ENCODE measurements at regions not wholly inside any gene's neighbourhood (a gene's known extent, or its start where the extent isn't known, plus 50 kb on each side); places are given as distances from the start of the nearest gene placed in this dataset.

DNA sequence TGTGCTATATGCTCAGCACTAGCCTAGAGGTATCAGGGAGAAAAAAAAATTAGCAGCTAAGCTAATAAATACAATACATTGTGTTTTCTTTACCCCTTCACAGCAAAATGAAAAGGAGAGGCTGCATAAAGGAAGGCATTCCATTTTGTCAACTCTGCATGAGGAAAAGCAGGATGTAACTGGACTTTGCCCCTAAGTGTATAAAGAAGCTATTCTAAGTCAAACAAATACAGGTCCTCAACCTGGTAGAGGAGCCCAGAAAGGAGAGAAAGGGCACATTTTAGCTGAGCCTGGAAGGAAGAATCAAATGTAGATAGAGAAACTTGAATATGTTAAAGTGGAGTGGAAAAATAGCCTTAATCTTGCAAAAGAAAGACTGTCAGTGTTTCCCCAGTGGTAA lies 89.0 kb upstream of the SPRED1 start:
- Mint-ChIP-seq H3K4me1 (no peaks in the 10 kb centered on the region), H3K9me3 (no peaks in the 10 kb centered on the region), H3K27me3 (peaks cover 16% of the 10 kb centered on the region), H3K4me3 (no peak overlapping the region), H3K27ac (no peak overlapping the region), H3K36me3 (ENCODE audit: low read depth) (no peaks in the 10 kb centered on the region)
- TF ChIP-seq, protein P1, sequence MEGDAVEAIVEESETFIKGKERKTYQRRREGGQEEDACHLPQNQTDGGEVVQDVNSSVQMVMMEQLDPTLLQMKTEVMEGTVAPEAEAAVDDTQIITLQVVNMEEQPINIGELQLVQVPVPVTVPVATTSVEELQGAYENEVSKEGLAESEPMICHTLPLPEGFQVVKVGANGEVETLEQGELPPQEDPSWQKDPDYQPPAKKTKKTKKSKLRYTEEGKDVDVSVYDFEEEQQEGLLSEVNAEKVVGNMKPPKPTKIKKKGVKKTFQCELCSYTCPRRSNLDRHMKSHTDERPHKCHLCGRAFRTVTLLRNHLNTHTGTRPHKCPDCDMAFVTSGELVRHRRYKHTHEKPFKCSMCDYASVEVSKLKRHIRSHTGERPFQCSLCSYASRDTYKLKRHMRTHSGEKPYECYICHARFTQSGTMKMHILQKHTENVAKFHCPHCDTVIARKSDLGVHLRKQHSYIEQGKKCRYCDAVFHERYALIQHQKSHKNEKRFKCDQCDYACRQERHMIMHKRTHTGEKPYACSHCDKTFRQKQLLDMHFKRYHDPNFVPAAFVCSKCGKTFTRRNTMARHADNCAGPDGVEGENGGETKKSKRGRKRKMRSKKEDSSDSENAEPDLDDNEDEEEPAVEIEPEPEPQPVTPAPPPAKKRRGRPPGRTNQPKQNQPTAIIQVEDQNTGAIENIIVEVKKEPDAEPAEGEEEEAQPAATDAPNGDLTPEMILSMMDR (IDR thresholded peaks at IDR 0.05), result no peak
- CTCF ChIA-PET, result no interaction called here
- POLR2A ChIA-PET, result no interaction called here
- ATAC-seq (ENCODE audit: low read depth) (no peak), DNase-seq (no peak)
- intact Hi-C loops (cut with micrococcal nuclease), result no loop called here

- DNase-seq (no peak), ATAC-seq (ENCODE audit: low read depth) (no peak)
- no peaks in the 10 kb centered on the region for H3K9me3 Mint-ChIP-seq
- peaks cover 16% of the 10 kb centered on the region for H3K27me3 Mint-ChIP-seq
- no peaks in the 10 kb centered on the region for H3K4me1 Mint-ChIP-seq
- TF ChIP-seq, protein P1 (IDR thresholded peaks at IDR 0.05), result no peak
- no peaks in the 10 kb centered on the region for H3K36me3 Mint-ChIP-seq (ENCODE audit: low read depth)
- ChIA-PET CTCF (no interaction called here), POLR2A (no interaction called here)
- intact Hi-C loops (cut with micrococcal nuclease), result no loop called here
- H3K27ac Mint-ChIP-seq, result no peak overlapping the region
- no peak overlapping the region for H3K4me3 Mint-ChIP-seq
Observed at GRCh38 chr15:38164061-38164460, 88.6 kb upstream of the SPRED1 start.

DNA sequence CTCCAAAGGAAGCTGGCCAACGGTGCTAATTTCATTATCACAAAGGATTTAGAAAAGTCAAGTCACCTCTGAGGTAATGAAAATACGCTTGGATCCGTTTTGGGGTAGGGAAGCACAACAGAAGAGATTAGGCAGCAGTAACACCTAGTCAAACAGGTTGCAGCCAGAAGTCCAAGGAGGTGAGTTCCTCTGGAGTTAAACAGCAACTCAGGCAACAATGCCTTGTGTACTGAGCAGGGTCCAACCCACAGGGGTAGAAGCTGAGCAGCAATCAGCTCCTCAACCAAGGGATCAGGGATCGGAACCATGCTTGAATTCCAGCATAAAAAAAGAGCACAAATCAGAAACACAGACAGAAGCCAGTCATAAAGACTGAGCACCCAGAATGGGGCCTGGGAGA lies 88.1 kb upstream of the SPRED1 start:
- TF ChIP-seq, protein P1 (IDR thresholded peaks at IDR 0.05), result no peak
- ChIA-PET CTCF (no interaction called here), POLR2A (no interaction called here)
- no peak for DNase-seq
- Mint-ChIP-seq H3K27ac (no peak overlapping the region), H3K9me3 (no peaks in the 10 kb centered on the region), H3K4me1 (no peaks in the 10 kb centered on the region), H3K36me3 (ENCODE audit: low read depth) (no peaks in the 10 kb centered on the region), H3K27me3 (peaks cover 16% of the 10 kb centered on the region), H3K4me3 (no peak overlapping the region)
- intact Hi-C loops (cut with micrococcal nuclease), result no loop called here
- no peak for ATAC-seq (ENCODE audit: low read depth)

DNA sequence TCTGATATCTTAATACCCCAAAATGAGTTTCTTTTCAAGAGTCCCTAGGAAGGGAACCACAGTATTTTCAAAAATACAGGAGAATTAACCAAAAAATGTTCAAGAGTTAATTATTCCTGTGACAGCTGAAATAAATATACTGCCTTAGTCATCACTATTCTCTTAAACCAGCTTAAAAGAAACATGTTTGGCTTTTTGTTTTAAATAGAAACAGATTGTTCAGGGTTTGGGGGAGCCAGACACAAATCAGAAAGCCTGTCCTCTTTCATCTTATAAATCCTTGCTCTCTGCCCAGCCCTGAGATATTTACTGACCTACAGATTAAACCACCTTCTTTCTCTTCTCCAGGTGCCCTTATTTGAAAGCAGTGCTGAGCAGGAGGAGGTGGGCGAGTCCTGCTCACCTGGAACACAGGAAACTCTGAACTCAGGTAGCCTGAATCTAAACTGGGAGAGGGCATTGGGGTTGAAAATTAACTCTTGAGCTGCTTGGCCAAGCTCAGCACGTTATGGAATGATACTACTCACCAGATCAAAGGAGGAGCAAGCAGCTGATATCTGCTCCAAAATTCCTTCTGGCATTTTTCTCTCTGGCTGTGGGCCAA lies 84.1 kb upstream of the SPRED1 start:
- no peaks in the 10 kb centered on the region for H3K36me3 Mint-ChIP-seq (ENCODE audit: low read depth)
- H3K27me3 Mint-ChIP-seq, result peaks cover 21% of the 10 kb centered on the region
- POLR2A ChIA-PET, result no interaction called here
- no peak for ATAC-seq (ENCODE audit: low read depth)
- no peak for DNase-seq
- TF ChIP-seq, protein P1 (IDR thresholded peaks at IDR 0.05), result no peak
- CTCF ChIA-PET, result no interaction called here
- H3K9me3 Mint-ChIP-seq, result no peaks in the 10 kb centered on the region
- no peak overlapping the region for H3K4me3 Mint-ChIP-seq
- intact Hi-C loops (cut with micrococcal nuclease), result no loop called here
- no peaks in the 10 kb centered on the region for H3K4me1 Mint-ChIP-seq
- no peak overlapping the region for H3K27ac Mint-ChIP-seq

- intact Hi-C loops (cut with micrococcal nuclease), result no loop called here
Observed at GRCh38 chr15:38171973-38172372, 80.7 kb upstream of the SPRED1 start.

More at GRCh38 chr15:38171973-38172372, 80.7 kb upstream of the SPRED1 start:
- ChIA-PET POLR2A (no interaction called here), CTCF (no interaction called here)
- DNase-seq, result no peak
- TF ChIP-seq, protein P1 (IDR thresholded peaks at IDR 0.05), result no peak
- no peak for ATAC-seq (ENCODE audit: low read depth)
- Mint-ChIP-seq H3K36me3 (ENCODE audit: low read depth) (no peaks in the 10 kb centered on the region), H3K27me3 (peaks cover 29% of the 10 kb centered on the region), H3K27ac (no peak overlapping the region), H3K4me1 (no peaks in the 10 kb centered on the region), H3K9me3 (no peaks in the 10 kb centered on the region), H3K4me3 (no peak overlapping the region)

All from activated B cell treated with CpG ODN at 0.5 μM for 24 hours (primary cell).